HG03571 (cell line): ENCODE measurements at regions not wholly inside any gene's neighbourhood (a gene's known extent, or its start where the extent isn't known, plus 50 kb on each side); places are given as distances from the start of the nearest gene placed in this dataset.
"Not testable (repeated sequence)": the region's sequence is repeated elsewhere in the genome, so short reads cannot be mapped to it uniquely, and the experiment has no call there.

Experiments
- ATAC-seq: cut with Tn5 transposase; IDR thresholded peaks from one replicate; pipeline ENCODE4 v1.9.1; 2021; ENCODE audit not compliant: unreplicated experiment

DNA sequence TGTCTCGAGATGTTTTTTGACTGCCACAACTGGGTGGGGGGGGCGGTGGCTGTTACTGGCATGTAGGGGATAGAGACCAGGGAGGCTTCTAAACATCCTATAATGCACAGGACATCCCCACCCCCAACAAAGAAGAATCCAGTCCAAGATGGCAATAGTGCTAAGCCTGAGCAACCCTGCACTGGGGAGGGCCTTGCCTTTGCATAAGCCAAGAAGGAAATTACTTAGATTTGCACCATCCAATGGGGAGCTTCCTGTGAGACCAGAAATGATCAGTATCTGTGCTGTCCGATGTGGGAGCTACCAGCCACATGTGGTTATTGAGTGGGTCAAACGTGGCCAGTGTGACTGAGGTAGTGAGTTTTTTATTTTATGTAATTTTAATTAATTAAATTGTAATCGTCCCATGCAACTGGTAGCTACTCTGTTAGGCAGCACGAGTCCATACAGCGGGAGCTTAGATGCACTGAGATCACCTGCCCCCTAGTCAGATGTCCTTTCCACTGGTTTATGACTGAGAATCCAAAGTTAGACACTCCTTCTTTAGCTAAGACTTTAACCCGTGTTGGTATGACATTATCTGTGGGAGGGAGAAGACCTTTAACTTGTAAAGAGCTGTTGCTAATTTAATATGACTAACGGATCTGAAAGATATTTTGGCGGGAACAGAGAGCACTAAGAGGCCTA, 97.4 kb upstream of the NEDD9 start:
- no peak for ATAC-seq

DNA sequence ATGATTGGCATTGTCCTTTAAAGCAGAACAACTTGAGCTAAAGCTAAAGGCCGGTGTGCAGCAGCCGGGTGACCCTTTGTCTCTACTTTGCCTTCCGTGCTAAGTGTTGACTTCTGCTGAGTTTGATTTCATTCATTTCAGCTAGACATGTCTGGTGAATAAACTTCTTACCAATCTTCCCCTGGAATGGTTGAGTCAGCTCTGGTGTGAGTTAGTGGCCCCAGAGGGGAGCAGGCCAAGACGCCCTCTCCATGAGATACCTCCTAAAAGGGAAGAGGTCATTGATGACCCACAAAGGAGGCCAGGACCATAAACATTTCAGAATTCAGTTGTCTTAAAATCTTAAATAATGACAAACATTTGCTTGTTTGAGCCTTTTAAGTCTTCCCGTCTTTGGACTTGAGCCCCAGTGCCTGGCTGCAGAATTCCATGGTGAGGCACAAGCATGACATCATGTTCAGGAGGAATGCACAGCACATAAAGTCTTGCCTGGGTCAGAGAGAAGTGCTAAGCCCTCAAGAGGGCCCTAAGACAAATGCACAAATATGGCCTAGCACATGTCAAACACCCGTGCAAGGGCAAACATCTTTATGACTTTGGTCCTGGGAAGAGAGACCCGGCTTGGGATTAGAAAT, 96.3 kb upstream of the NEDD9 start:
- no peak for ATAC-seq

DNA sequence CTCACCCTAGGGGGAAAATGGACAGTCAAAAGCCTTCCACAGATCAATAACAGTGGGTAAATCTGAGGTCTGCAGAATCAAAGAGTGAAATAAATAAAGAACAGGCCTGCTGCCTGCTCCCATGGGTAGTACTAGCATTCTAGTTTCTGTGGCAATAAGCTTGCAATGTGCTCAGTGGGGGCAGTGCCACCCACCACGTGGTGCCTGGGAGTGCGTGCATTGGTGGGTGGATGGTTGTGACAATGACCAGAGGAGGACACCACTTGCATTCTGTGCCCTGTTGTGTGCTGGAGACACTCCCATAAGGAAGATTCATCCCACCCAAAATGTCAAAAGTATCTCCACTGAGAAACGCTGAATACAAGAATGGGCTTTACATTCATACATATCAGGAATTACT, 95.5 kb upstream of the NEDD9 start:
- no peak for ATAC-seq

DNA sequence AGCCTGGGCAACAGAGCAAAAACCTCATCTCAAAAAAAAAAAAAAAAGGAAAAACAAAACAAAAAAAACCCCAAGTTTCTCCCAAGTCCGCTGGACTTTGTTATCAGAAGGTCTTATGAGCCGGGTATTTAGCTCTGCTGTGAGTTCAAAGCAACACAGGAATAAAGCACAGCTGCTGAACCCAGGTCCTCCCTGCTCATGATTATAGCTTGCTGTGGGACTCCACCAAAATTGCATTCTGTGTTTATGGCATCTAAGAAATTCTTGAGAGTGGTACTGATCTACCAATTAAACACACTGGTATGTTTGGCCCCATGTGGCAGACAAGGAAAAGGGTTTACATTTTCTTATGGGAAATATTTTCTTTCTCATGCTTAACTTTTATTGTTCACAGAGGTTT, 93.6 kb upstream of the NEDD9 start:
- ATAC-seq, result no peak

DNA sequence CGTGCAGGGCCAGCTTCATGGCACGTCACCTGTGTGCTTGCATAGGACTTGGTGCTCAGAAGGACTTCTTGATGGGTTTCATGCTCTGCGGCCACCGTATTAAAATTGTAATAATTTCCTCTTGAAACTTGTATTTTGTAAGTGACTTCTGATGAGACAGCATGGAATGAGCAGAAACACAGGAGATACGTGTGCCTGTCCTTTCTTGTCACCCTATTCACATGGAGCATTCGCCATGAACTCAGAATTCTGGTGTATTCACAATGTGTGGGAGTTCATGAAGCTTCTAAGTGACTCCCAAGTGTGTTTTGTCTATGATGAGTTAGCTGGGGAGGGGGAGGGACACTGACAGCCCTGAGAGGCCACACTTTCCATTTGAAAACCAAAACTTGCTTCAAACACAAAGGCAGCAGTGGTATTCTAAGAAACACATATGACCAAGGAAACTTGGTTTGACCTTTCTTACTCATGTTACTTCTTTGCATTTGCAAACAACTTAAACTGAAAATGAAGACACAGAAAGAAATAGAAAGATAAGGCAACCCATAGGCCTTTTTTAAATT, 92.1 kb upstream of the NEDD9 start:
- ATAC-seq, result no peak

DNA sequence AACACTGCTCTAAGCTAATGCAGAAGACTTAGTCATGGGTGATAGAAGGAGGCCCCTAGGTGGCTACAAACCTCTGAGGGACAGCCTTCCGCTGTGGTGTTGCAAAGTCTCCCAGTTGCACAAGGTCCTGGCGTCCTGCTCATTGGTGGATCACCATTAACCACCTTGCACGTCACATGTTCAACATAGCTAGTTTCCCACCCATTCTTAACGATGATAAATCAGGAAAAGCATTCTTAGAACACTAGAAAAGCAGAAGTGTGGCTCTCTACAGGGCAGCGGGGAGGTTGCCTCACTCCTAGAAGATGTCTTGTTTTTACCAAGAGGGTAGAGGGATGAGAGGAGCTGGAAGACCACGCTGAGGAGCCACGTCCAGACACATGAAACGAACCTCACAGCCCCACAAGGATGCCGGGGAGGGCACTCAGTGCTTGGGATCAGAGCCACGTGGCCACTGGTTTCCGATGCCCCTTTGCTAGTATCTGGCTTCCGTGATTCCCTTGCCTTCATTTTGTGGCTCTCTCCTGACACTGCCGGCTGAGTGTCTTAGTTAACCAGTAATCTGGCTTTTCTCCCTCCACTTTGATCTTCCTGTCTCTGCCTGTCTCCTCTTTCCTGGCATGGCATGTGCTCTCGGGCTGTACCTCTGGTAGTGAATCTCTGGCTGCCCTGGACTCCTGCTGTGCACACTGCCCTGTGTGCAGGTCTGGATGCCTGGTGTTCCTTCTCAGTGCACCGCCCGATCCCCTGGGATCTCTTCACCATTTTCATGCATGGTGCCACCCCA, 91.4 kb upstream of the NEDD9 start:
- no peak for ATAC-seq

DNA sequence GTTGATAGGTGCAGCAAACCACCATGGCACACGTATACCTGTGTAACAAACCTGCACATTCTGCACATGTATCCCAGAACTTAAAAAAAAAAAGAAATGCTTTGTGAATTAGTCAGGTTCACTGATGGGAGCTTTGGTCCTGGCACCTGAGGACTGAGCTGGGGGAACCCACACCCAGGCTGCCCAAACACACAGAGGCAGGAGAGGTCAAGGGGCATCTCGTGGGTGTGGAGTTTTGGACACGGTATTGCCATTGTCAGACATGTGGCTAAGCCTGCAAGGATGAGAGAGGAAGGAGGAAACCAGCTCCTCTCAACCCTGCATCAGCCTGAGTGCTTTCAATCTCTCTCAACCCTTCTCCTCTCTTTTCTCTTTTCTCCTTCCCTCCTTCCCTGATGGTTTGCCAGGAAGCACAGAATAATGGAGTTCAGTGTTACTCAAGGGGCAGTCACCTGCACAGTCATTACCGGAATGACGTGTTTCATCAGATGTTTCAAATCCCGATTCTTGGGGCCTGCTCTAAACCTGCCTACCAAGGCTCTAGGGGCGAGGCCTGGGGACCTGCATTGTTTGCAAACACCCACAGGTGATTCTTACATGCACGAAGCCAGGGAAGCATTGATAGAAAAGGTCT, 89.9 kb upstream of the NEDD9 start:
- ATAC-seq, result no peak

DNA sequence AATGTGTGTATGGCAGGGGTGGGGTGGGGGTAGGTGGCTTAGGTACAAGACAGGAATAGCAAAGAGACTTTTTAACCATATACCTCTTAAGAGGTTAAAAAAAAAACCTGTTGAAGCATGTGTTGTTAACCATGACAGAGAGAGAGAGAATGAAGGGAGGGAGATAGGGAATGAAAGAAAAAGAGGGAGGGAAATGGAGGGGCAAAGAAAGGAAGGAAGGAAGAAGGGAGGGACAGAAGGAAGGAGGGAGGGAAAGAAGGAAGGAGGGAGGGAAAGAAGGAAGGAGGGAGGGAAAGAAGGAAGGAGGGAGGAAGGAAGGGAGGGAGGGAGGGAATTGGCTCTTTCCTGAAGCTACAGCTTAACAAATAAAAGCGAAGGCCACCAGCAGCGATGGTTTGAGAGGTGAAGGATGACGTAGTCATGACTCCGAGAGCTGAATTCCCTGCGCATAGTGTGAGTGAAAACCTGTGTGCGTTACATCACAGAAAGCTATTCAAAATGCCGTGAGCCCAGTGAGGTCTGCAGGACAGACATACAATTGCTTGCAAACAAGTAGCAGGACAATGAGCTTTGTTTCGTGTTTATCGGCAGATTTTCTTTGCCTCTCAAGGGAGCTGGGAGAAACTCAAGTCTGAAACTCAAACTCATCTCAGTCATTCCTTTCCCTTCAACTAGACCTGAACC, 88.6 kb upstream of the NEDD9 start:
- no peak for ATAC-seq

DNA sequence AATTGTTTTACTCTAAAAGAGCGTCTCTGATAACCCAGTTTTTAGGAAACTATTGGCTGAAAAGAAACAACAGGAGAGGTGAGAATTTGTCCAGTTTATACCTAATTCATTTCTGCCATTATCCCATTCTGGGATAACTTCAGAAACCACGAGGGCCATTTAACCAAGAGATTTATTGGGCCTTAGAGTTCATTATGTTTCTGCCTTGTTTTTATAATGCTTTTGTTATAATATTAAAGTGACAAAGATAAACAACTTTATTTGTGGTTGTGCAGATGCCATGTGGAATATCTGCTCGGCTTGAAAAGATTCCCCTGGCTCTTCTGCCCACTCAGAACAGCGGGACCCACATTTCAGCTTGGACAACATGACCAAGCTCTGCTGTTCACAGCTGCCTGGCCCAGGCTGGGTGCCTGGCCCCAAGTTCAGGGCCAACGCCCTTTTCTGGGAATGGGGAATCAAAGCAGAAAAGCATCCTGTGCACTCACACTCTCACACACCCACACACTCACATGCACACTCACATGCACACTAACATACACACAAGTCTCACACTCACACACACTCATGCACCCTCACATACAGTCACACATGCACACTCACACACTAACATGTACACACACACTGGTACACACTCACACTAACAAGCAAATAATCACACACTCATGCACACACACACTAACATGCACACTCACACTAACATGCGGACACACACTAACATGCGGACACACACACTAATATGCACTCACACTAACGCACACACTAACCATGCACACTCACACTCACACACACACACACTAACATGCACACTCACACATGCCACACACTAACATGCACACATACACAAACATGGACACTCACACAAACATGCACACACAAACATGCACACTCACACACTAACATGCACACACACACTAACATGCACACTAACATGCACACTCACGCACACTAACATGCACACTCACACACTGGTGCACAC, 86.7 kb upstream of the NEDD9 start:
- ATAC-seq, result no peak

DNA sequence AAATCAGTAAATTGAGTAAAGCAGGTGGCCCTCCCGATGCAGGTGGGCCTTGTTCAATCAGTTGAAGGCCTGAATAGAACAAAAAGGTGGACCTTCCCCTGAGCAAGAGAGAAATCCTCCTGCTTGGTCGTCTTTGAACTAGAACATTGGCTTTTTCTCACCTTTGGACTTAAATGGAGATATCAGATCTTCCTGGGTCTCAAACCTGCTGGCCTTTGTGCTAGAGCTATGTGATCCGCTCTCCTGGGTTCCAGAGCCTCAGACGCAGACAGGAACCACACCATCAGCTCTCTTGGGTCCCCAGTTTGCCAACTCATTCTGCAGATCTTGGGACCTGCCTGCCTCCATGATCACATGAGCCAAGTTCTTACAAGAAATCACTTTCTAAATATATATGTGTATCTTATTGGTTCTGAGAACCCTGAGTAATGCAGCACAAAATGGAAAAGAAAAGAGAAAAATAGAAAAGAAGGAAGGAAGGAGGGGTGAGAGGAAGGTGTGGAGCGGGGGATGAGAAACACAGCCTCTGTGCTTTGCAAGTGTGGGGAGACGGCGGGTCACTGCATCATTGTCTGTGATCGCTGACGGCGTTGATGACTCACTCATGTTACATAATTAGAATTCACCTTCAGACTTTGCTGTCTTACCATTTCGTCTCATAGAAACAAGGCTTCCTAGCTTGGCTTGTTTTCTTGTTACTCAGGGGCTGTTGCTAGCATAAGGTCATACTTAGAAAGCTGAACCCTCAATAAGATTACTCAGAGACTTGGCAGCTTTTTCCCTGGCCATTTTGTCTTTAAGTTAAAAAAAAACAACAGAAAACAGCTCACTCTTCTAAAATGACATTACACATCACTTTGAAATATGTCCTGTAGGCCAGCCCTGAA, 85.7 kb upstream of the NEDD9 start:
- peak; percentile 65 for ATAC-seq

DNA sequence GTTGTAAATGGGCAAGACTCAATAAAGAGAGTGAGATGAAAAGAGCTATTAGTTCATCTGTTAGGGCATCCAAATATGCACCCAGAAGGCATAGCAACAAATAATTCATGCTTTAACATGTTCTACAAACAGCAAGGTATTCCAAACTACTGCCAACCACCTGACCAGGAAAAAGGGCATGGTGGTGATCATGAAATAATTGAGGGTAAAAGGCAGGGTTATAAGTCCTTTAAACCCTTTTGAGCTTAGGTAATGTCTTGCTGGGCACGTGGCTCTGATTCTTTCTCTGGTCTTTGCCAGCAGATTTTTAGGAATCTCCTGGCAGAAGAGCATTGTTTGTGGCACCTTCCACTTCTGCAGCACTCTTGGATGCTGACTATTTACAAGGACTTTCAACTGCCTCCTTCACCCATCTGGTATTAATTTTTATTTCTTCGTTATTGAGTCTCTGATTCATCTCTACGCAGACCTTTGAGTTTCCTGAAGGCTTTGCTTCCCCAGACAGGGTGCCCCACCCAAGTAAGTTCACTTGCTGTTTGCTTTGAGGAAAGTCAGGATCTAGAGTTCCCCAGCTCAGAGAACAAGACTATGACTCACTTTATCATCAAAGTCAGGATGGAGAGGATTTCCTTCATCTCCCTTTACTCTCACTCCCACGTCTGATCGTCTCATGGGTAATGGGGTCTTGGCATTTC, 83.4 kb upstream of the NEDD9 start:
- ATAC-seq, result no peak

DNA sequence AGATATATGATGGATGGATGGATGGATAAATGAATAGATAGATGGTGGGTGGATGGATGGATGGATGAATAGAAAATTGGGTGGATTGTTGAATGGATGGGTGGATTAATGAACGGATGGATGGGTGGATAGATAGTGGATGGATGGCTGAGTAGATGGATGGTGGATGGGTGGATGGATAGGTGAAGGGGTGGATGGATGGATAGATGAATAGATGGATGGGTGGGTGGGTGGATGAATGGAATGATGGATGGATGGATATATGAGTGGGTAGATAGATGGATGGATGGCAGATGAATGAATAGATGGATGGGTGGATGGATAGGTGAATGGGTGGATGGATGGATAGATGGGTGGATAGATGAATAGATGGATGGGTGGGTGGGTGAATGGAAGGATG, 80.7 kb upstream of the NEDD9 start:
- ATAC-seq, result no peak

DNA sequence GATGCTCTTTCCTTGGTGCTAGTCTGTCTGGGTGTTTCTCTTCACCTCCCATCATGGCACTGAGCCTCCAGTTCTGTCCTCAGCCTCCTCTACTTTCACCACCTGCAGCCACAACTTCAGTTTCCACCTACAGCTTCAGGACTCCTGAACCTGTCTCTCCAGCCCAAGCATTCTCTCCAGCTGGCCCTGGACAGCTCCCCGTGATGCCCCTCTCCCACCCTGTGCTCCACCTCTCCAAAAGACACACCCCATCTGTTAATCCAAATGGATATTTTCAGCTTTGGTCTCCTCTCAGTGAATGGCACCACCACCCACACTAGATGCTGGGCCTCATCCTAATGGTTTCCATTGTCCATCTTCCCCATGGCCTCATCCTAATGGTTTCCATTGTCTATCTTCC, 79.5 kb upstream of the NEDD9 start:
- no peak for ATAC-seq

DNA sequence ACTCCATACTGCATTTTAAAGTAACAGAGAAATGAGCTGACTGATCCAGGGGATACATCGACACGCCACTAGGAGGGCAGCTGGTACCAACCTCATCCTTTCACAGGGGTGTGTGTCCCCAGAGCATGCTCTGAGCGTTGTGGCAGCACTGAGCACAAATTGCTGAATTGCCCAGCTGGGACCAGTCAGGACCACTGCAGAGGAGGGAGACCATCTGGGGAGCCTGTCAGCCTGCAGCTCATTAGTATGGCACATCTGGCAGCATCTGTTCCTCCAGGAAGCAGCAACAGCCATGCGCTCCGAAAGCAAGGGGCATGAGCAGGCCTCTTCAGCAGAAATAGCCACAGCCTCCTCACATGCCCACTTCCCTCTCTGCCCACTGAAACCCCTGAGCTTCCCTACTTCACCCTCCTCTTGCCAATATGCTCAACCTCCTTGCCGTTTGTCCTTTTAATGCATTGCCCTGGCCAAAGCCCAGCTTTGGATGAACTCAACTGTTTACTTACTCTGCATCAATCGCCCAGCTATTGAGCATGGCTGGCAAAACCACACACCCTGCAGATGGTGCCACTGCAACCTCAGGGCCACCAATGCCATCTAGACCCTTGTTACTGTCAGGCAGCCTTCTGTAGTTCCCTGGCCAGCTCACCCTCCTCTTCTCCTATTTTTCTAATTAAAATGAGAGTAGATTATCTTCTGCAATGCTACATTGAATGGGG, 77.6 kb upstream of the NEDD9 start:
- ATAC-seq, result no peak

DNA sequence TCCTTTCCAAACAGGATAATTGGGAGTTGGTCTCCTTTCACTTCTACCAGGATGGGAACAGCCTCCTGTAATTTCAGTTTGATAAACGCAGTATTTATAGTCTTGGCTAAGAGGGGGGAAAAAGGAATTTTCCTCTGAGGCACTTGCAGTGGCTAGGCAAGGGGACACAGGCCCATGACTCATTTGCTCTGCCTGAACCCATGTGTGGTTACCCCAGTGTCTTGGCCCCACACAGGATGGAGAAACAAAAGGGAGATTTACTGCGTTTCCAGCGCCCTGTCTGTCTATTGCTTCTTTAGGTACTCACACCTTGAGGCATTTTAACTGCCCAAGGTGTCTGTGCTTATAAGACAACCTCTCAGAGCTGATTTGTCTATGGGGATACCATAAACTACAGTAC, 74.8 kb upstream of the NEDD9 start:
- ATAC-seq, result no peak

DNA sequence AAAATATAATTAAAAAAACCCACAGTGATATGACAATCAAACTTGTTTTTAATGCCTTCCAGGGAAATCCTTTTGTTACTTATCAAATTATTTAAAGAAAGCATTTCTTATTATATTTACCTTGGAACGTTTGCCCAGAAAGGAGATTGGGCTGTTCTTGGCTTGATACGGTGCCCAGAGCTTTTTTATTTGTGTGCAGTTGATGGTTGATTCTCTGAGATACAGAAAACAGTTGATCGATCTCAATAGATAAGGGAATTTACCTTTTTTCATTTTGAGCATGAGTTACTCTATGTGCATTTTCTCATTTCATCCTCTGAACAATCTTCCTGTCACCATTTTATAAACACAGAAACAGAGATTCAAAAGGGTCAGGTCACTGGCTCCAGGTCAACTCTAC, 72.5 kb upstream of the NEDD9 start:
- no peak for ATAC-seq

DNA sequence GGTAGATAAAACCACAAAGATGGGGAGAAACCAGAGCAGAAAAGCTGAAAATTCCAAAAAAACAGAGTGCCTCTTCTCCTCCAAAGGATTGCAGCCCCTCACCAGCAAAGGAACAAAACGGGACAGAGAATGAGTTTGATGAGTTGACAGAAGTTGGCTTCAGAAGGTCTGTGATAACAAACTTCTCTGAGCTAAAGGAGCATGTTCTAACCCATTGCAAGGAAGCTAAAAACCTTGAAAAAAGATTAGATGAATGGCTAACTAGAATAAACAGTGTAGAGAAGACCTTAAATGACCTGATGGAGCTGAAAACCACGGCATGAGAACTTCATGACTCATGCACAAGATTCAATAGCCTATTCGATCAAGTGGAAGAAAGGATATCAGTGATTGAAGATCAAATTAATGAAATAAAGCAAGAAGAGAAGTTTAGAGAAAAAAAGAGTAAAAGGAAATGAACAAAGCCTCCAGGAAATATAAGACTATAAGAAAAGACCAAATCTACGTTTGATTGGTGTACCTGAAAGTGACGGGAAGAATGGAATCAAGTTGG, 67.5 kb upstream of the NEDD9 start:
- not testable (repeated sequence) for ATAC-seq
